Heart left ventricle (tissue), 16 donors: ENCODE measurements at regions not wholly inside any gene's neighbourhood (a gene's known extent, or its start where the extent isn't known, plus 50 kb on each side); places are given as distances from the start of the nearest gene placed in this dataset.

Source experiments
- ATAC-seq, 4 donors: fragments of 200-7000 bp; cut with Tn5 transposase; one replicate each; pipeline ENCODE4 v1.9.1; 2020 to 2022; ENCODE audit warnings: moderate library complexity in 4 of 4, mild to moderate bottlenecking in 3 of 4, moderate number of reproducible peaks in 1 of 4
- DNase-seq, 5 donors: peaks; one replicate each; pipeline ENCODE4 v3.0.0-alpha.2; 2020
- H3K27ac ChIP-seq, 12 donors: fragments of 200-600 bp; sonication (generic) in 4 of 12; one replicate each; pipeline versions ENCODE4 v1.5.0 to v1.8.0; 2016 to 2022; ENCODE audit warnings: mild to moderate bottlenecking in 2 of 12
- H3K27me3 ChIP-seq, 9 donors: fragments of 200-600 bp; sonication (generic) in 2 of 9; one replicate each; pipeline versions ENCODE4 v1.5.1 to v1.8.0; 2016 to 2022; ENCODE audit warnings: mild to moderate bottlenecking in 3 of 9
- H3K36me3 ChIP-seq, 9 donors: fragments of 200-600 bp; sonication (generic) in 2 of 9; one replicate each; pipeline versions ENCODE4 v1.5.0 to v1.8.0; 2018 to 2022; ENCODE audit warnings: mild to moderate bottlenecking in 2 of 9
- H3K4me1 ChIP-seq, 12 donors: fragments of 200-600 bp; sonication (generic) in 4 of 12; one replicate each; pipeline versions ENCODE4 v1.5.0 to v1.8.0; 2016 to 2022; ENCODE audit warnings: mild to moderate bottlenecking in 3 of 12
- H3K4me3 ChIP-seq, 12 donors: fragments of 200-600 bp; sonication (generic) in 4 of 12; one replicate each; pipeline versions ENCODE4 v1.5.0 to v1.8.0; 2017 to 2022; ENCODE audit warnings: mild to moderate bottlenecking in 9 of 12, moderate library complexity in 4 of 12
- H3K9me3 ChIP-seq, 12 donors: fragments of 200-600 bp; sonication (generic) in 4 of 12; one replicate each; pipeline versions ENCODE4 v1.5.0 to v1.8.0; 2016 to 2022; ENCODE audit warnings: mild to moderate bottlenecking in 1 of 12
- CTCF ChIP-seq, 12 donors: fragments of 200-600 bp; sonication (generic) in 4 of 12; IDR thresholded peaks; one replicate each; pipeline versions ENCODE4 v1.5.0 to v1.8.0; 2018 to 2022; ENCODE audit warnings: antibody characterized with exemption in 12 of 12, mild to moderate bottlenecking in 5 of 12
- POLR2A ChIP-seq, 2 donors: fragments of 450-650 bp; IDR thresholded peaks; one replicate each; pipeline ENCODE4 v1.6.1; 2017; ENCODE audit warnings: antibody characterized with exemption in 2 of 2, mild to moderate bottlenecking in 2 of 2, moderate library complexity in 2 of 2
- WGBS, 4 donors: extraction: QIAGEN DNeasy Blood & Tissue Kit in 2 of 4; methylation state at CpG; one replicate each; pipeline versions ENCODE4 v1.1.5 to v1.1.7; 2013 to 2018; 5-methylcytosine and 5-hydroxymethylcytosine counted together
- intact Hi-C, 10 donors: fragments of 100-400 bp; cut with DNase I; formaldehyde crosslinking; loops; one replicate each; pipeline versions ENCODE4 v1.11.1 to v1.14.2; 2022
- donor health status: ischemic (EF 13 %, LVEDD 7.1; RV severe dilation, severe dysfunction).
- donor health status: healthy with polysubstance abuse.
- donor health status: DM: no; HTN: yes; CAD: no.
- donor health status: DM: no; HTN: no; CAD: no.
- donor health status: ischemic (EF 25% LVEDD 6.9; RV normal size, moderate dysfunction).
- donor health status: ischemic (EF 25% LVEDD 5.7; RV mildly dilated, moderate dysfunction).
- donor health status: healthy.
- donor health status: DM: yes; HTN: yes; CAD: no.
- donor health status: ischemic (EF 35%, LVEDD 5.7; RV mildly dilated, moderate dysfunction).
- donor health status: nonischemic (EF 11% LVEDD 7.7; RV severe dilation, severe dysfunction).
- donor health status: DM: yes; HTN: yes; CAD: no.
- donor health status: PGD.
- donor health status: ischemic (EF 29% LVEDD 5.4; RV normal size, mild dysfunction).
- donor health status: nonischemic (EF 23%, LVEDD 6.1; RV moderate dilation, normal function).

GRCh38 chr6:113526995-113527394, 330.1 kb upstream of the MARCKS start:
- H3K4me1 ChIP-seq, result peaks cover 0 to 9% (median 0%) of the 10 kb centered on the region in 12 donors
- 80 to 85% (median 83%) methylated on average over 3 of the region's 3 CpGs for WGBS, 4 donors
- intact Hi-C loops, result no loop called here
- DNase-seq, result no peak
- TF ChIP-seq POLR2A (IDR thresholded peaks at IDR 0.05) (no peak), CTCF (IDR thresholded peaks at IDR 0.05) (no peak)
- H3K4me3 ChIP-seq, result no peak overlapping the region
- no peaks in the 10 kb centered on the region for H3K27me3 ChIP-seq
- H3K27ac ChIP-seq, result no peak overlapping the region
- peak; percentile 85 to 99 (median 98) for ATAC-seq
- H3K36me3 ChIP-seq, result no peaks in the 10 kb centered on the region
- H3K9me3 ChIP-seq, result no peaks in the 10 kb centered on the region

GRCh38 chr6:113528111-113528510, 329.0 kb upstream of the MARCKS start:
- Histone ChIP-seq H3K27me3 (no peaks in the 10 kb centered on the region), H3K4me3 (no peak overlapping the region), H3K36me3 (no peaks in the 10 kb centered on the region), H3K9me3 (no peaks in the 10 kb centered on the region), H3K4me1 (peaks cover 0 to 9% (median 0%) of the 10 kb centered on the region in 12 donors), H3K27ac (no peak overlapping the region)
- intact Hi-C loops, result no loop called here
- DNase-seq, result no peak
- 96 to 98% (median 97%) methylated on average over 3 of the region's 3 CpGs for whole genome bisulfite sequencing, 4 donors
- TF ChIP-seq CTCF (IDR thresholded peaks at IDR 0.05) (no peak), POLR2A (IDR thresholded peaks at IDR 0.05) (no peak)
- ATAC-seq, result no peak

GRCh38 chr6:113529196-113529595, 327.9 kb upstream of the MARCKS start:
- intact Hi-C loops, result no loop called here
- no peak for DNase-seq
- no peaks in the 10 kb centered on the region for H3K27me3 ChIP-seq
- no peak overlapping the region for H3K27ac ChIP-seq
- H3K4me3 ChIP-seq, result no peak overlapping the region
- no peaks in the 10 kb centered on the region for H3K9me3 ChIP-seq
- no peak for ATAC-seq
- TF ChIP-seq POLR2A (IDR thresholded peaks at IDR 0.05) (no peak), CTCF (IDR thresholded peaks at IDR 0.05) (no peak)
- peaks cover 0 to 9% (median 0%) of the 10 kb centered on the region in 12 donors for H3K4me1 ChIP-seq
- H3K36me3 ChIP-seq, result no peaks in the 10 kb centered on the region

- DNase-seq (no peak), ATAC-seq (no peak)
- Histone ChIP-seq H3K9me3 (no peaks in the 10 kb centered on the region), H3K36me3 (no peaks in the 10 kb centered on the region), H3K27me3 (no peaks in the 10 kb centered on the region), H3K4me1 (peaks cover 0 to 9% (median 0%) of the 10 kb centered on the region in 12 donors), H3K27ac (no peak overlapping the region), H3K4me3 (no peak overlapping the region)
- intact Hi-C loops, result no loop called here
- TF ChIP-seq POLR2A (IDR thresholded peaks at IDR 0.05) (no peak), CTCF (IDR thresholded peaks at IDR 0.05) (no peak)
- WGBS, 4 donors, result 73 to 84% (median 75%) methylated on average over 1 of the region's 1 CpG
Observed at GRCh38 chr6:113529879-113530278, 327.3 kb upstream of the MARCKS start.
